ENCODE measurements at regions not wholly inside any gene's neighbourhood (a gene's known extent, or its start where the extent isn't known, plus 50 kb on each side); places are given as distances from the start of the nearest gene placed in this dataset.

DNA sequence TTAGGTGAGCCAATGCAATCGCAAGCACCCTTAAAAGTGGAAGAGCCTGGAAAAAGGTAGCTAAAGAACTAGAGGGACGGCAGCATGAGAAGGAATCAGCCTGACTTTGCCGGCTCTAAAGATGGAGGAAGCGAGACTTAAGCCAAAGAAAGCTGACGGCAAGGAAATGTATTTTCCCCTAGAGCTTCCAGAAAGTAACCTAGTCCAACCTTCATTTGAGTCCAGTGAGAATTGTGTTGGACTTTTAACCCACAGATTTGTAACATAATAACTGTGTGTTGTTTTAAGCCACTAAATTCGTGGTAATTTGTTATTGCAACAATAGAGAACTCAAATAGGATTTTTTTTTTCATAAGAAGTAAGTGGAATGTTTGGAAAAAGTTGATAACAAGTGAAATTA, 212.7 kb upstream of the C1QTNF7 start:
- no peak for TF ChIP-seq TAF1 (IDR thresholded peaks at IDR 0.05; ENCODE audit: borderline replicate concordance, low read depth, low read length)
- no peak for TF ChIP-seq POLR2AphosphoS5 (IDR thresholded peaks at IDR 0.05; ENCODE audit: low read depth, low read length)
- no peak for TF ChIP-seq POLR2A (IDR thresholded peaks at IDR 0.05; ENCODE audit: low read depth, low read length)

Measured in GM12892 (cell line).